HG03095 (cell line): ENCODE measurements at regions not wholly inside any gene's neighbourhood (a gene's known extent, or its start where the extent isn't known, plus 50 kb on each side); places are given as distances from the start of the nearest gene placed in this dataset.
"Not testable (repeated sequence)": the region's sequence is repeated elsewhere in the genome, so short reads cannot be mapped to it uniquely, and the experiment has no call there.

Experiments used
- ATAC-seq: cut with Tn5 transposase; IDR thresholded peaks from one replicate; pipeline ENCODE4 v1.9.1; 2021; ENCODE audit warnings: moderate library complexity; ENCODE audit not compliant: unreplicated experiment

DNA sequence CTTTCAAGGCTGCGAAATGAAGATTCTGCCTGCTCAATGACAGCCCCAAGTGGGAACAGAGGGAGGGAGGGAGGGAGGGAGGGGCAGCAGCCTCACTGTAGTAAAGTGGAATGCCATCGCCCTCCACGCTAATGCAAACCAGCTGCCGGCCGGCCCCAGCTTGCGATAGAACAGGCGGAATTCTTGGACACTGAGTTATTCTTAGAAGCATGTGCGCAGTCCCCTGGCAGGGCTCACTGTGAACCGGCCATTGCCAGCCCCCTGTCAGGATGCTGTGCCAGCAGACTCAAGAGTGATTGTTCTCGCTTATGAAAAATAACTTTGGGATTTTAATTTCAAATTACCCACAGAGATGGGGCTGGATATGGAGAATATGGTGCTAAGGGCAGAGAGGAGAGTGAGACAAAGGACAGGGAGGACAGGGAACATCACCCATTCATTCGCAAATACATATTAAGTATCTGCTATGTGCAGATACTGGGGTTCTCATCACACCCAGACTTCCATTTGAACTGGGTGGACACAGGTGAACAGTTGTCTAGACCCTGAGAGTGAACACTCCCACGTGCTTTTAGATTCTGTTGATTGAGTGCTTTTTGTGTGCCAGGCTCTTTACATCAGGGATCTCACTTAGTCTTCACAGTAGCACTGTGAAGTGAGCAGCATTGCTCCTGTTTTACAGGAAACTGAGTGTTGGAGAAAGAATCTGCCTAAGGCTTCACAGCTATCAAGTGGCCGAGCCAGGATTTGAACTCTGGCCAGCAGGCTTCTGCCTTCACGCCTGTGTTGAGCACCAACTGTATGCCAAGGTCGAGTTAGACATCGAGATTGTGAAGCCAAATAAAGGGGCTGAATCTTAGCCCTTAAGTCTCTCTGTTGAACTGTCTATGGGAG lies 192.9 kb downstream of the C12orf75 start:
- no peak for ATAC-seq

DNA sequence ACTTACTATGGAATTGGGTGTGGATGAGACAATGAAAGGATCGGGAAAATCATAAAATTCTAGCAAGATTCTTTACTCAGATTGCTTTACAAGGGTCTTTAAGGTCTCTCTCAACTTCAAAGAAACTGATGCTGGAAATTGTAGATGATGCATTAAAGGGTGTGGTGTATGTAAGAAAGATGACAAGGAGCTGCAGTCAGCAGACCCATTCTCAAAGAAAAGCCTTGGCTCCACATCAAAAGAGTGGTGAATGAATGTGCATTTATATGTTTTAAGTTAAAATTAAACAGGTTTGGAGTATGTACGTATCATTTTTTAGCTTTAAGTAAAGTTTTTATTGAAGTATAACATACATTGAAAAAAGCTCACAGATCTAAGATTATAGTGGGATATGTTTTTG lies 194.5 kb downstream of the C12orf75 start:
- ATAC-seq, result no peak

GRCh38 chr12:105534068-105534467 lies 203.6 kb downstream of the C12orf75 start:
- ATAC-seq, result no peak

- ATAC-seq, result not testable (repeated sequence)
Measured at GRCh38 chr12:105535033-105535432, 204.5 kb downstream of the C12orf75 start.

DNA sequence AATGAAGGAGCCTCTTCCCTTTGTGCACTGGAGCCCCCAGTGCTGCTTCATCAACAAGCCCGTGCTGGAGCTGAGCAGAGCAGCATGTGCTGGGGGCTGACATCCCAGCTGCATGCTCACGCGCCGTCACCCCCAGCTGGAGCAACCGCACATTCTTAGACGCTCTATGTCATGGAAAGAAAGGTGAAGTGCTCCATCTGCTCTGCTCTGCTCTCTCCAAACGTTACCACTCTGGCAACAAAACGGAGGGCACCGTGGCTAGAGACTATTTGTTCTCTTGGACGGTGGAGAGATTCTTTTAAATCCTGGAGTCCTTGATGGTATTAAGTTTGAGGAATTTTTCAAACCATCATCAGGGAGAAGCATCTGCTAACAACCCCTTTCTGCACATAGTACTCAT lies 208.4 kb downstream of the C12orf75 start:
- no peak for ATAC-seq

- ATAC-seq, result no peak
Measured at GRCh38 chr12:105539735-105540134, 209.2 kb downstream of the C12orf75 start.

DNA sequence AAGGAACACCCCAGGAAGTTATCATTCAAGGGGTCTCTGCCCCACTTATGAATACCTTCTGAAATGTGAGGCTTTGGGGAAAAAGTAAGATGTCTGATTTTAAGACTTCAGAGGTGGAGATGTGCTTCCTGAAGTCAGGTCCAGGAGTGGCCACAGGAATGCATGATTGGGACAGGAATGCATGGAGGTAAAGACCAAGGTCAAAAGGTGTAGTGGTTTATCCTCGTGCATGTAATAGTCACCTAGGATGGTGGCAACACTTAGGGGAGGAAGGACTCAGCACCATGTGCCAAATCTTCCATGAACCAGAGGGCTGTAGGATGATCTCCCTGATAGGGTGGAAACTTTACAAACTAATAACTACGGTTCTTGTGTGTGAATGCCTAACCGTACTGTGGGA lies 217.3 kb downstream of the C12orf75 start:
- ATAC-seq, result no peak

GRCh38 chr12:105548626-105549025 lies 218.1 kb downstream of the C12orf75 start:
- no peak for ATAC-seq

GRCh38 chr12:105552056-105552455 lies 221.6 kb downstream of the C12orf75 start:
- ATAC-seq, result no peak

DNA sequence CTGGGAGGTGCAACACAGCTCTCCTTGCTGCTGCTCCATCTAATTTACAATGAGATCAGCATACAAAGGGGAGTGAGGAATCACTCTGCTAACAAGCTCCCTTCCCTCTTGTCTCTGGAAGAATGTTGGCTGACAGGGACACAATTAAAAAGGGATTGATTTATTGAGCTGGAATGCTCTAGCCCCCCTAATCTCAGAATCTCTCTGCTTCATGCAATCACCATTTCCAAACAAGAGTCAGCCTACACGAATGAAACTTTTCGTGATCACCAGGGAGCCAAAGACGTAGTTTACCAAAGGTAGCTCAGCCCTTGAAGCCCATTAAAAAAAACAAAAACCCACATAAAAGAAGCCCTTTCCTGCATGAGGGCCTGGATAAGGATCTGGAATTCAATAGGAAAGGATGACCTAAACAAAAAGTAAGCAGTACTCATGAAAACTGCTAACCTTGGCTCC lies 223.8 kb downstream of the C12orf75 start:
- no peak for ATAC-seq

DNA sequence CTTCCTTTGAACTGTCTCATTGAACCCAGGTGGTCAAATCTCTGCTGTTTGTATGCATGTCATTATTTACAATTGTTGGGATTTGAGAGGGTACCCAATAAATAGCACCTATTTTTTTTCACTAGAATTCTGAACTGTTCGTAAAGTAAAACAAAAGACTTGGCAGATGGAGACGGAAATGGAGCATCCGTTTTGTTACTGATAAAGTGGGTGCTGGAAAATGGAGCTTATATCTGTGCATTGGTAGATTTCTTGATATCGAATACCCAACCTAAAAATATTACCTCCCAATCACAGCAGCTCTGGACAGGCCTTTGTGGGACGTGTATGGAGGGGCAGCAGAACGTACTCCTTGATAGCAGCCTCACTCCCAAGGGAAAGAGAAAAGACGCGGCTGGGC lies 224.4 kb downstream of the C12orf75 start:
- no peak for ATAC-seq

DNA sequence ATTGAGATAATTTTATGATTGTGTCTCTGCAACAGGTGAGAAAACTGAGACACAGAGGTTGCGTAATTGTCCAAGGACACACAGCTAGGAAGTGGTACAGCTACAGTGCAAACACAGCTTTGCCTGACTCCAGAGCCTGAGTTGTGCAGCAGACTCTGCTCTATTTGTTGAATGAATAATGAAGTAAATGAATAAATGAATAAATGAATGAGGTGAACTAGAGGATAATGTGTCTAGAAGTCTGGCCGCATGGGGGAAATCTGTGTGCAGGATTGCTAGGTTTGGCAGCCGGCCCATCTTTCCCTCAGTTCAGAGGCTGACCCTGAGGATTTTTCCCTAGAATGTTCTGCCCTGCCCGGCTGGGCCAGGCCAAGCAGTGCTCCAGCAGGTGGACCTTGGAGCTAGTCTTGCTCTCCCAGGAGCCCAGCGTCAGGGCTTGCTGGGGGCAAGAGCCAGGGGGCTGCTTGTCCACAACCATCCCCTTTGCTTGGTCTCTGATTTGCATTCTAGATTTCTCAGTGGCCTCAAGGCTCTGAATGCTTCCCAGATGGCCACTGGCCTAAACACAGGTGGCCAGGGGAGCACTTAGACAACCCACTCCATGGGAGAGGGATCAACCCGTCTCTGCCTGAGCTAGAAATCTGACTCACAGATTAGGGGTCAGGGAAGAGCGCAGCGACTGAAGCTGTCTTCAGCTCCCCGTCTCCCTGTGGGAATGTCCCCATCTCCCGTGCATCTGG lies 225.2 kb downstream of the C12orf75 start:
- no peak for ATAC-seq

DNA sequence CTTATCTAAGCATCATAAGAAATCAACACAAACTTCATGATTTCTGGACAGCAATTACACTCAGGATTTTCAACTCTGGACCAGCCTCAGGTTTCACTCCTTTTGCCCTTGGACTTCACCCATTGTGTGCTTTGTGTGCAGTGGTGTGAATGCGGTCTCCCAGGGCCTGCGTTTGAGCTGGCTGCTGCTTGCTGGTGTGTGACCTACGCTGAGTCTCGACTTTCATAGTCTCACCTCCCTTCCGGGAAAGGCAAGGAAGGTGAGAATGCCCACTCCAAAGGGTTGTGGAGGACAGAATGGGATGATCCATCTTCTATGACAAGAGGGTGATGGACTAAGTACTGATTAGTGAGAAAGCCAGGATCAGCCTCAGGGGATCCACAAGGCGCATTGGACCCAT lies 228.8 kb downstream of the C12orf75 start:
- no peak for ATAC-seq

GRCh38 chr12:105561546-105562198 lies 231.2 kb downstream of the C12orf75 start:
- ATAC-seq, result no peak

- no peak for ATAC-seq
Measured at GRCh38 chr12:105562199-105562971, 231.9 kb downstream of the C12orf75 start.

DNA sequence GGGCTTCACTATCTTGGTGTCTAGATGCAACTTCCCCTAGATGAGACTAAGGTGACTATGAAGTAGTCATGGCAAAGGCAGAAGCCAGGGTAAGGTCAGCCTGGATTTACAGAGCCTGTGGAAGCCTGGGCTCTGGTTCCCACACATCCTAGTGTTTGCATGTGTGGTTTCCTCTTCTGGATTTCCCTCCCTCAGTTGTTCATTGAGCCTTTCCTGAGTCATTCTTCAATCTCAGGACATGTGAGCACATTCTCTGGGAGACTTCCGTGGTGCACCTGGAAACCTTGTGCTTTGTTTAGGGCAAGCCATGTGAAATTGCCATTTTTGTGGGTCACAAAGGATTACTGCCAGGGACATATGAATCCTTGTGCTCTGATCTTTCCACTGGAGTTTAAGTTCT lies 236.6 kb downstream of the C12orf75 start:
- ATAC-seq, result no peak

- no peak for ATAC-seq
Measured at GRCh38 chr12:105569886-105570285, 239.4 kb downstream of the C12orf75 start.

GRCh38 chr12:105570944-105571343 lies 240.5 kb downstream of the C12orf75 start:
- no peak for ATAC-seq

- no peak for ATAC-seq
Measured at GRCh38 chr12:105573574-105573973, 243.1 kb downstream of the C12orf75 start.

- ATAC-seq, result no peak
Measured at GRCh38 chr12:105574056-105574715, 243.7 kb downstream of the C12orf75 start.
